Smooth muscle cell (in vitro differentiated cells): ENCODE measurements at regions not wholly inside any gene's neighbourhood (a gene's known extent, or its start where the extent isn't known, plus 50 kb on each side); places are given as distances from the start of the nearest gene placed in this dataset.

Source experiments
- DNase-seq: peaks from one replicate; lab custom pipeline; 2025; ENCODE audit not compliant: unreplicated experiment; lab: John Stamatoyannopoulos, UW
- H2AFZ ChIP-seq: fragments of 200-600 bp; sonication (generic); 2 replicates; pipeline ENCODE4 v1.6.0; 2016; ENCODE audit warnings: antibody characterized with exemption, low read depth, mild to moderate bottlenecking
- H3F3A ChIP-seq: fragments of 200-600 bp; sonication (generic); 2 replicates; pipeline ENCODE4 v1.6.0; 2017; ENCODE audit warnings: antibody characterized with exemption, low read depth
- H3K27ac ChIP-seq: fragments of 200-600 bp; sonication (generic); 2 replicates; pipeline ENCODE4 v1.5.1; 2016; ENCODE audit warnings: low read depth, mild to moderate bottlenecking
- H3K27me3 ChIP-seq: fragments of 200-600 bp; sonication (generic); 2 replicates; pipeline ENCODE4 v1.6.1; 2016; ENCODE audit warnings: low read depth, mild to moderate bottlenecking
- H3K36me3 ChIP-seq: fragments of 200-600 bp; sonication (generic); 2 replicates; pipeline ENCODE4 v1.5.1; 2016; ENCODE audit warnings: low read depth
- H3K4me1 ChIP-seq: fragments of 200-600 bp; sonication (generic); 2 replicates; pipeline ENCODE4 v1.5.1; 2016; ENCODE audit warnings: low read depth
- H3K4me2 ChIP-seq: fragments of 200-600 bp; sonication (generic); 2 replicates; pipeline ENCODE4 v1.6.0; 2016; ENCODE audit warnings: mild to moderate bottlenecking
- H3K4me3 ChIP-seq: fragments of 200-600 bp; sonication (generic); 2 replicates; pipeline ENCODE4 v1.5.1; 2016; ENCODE audit warnings: mild to moderate bottlenecking
- H3K79me2 ChIP-seq: fragments of 200-600 bp; sonication (generic); 2 replicates; pipeline ENCODE4 v1.6.0; 2016; ENCODE audit warnings: low read depth, mild to moderate bottlenecking
- H3K9ac ChIP-seq: fragments of 200-600 bp; sonication (generic); 2 replicates; pipeline ENCODE4 v1.6.0; 2016; ENCODE audit warnings: low read depth
- H3K9me3 ChIP-seq: fragments of 200-600 bp; sonication (generic); replicated peaks from 2 replicates; pipeline ENCODE4 v1.5.1; 2016; ENCODE audit warnings: low read depth
- H4K20me1 ChIP-seq: fragments of 200-600 bp; sonication (generic); 2 replicates; pipeline ENCODE4 v1.6.0; 2016; ENCODE audit warnings: low read depth
- WGBS: methylation state at CpG from one replicate; pipeline ENCODE4 v1.1.7; 2016; ENCODE audit warnings: low lambda C conversion rate; 5-methylcytosine and 5-hydroxymethylcytosine counted together
- TF ChIP-seq, protein P1 (sequence below): fragments of 200-600 bp; sonication (generic); IDR thresholded peaks from 2 replicates; pipeline ENCODE4 v1.5.1; 2017; ENCODE audit warnings: borderline replicate concordance, mild to moderate bottlenecking, antibody characterized with exemption; ENCODE audit not compliant: insufficient read depth, poor library complexity, severe bottlenecking

DNA sequence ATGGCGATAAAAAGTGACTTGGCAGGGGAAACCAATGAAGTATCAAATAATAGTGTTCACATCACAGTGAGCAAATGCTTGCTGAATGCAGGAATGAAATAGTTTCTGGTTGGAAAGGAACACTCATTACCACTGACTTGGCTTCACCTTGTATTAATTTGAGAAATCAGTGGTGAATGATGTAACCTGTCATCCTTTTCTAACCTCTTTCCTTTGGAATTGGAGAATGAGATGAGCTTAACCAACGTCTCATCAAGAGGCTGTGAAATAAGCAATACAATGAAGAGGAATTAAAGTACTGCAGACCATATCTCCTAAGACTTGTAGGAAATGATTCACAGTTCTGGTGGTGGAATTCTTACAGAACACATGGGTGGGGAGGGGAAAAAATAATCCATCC lies 192.2 kb downstream of the DMAC1 start:
- H3K9ac ChIP-seq = no peak overlapping the region
- no peak for DNase-seq
- WGBS = 68% methylated on average over 2 of the region's 2 CpGs
- no peak overlapping the region for H3K4me2 ChIP-seq
- no peak overlapping the region for H2AFZ ChIP-seq
- no peaks in the 10 kb centered on the region for H3K36me3 ChIP-seq
- no peaks in the 10 kb centered on the region for H3F3A ChIP-seq
- no peak overlapping the region for H3K27ac ChIP-seq
- H3K27me3 ChIP-seq = no peaks in the 10 kb centered on the region
- H4K20me1 ChIP-seq = no peaks in the 10 kb centered on the region
- no peaks in the 10 kb centered on the region for H3K4me1 ChIP-seq
- no peaks in the 10 kb centered on the region for H3K79me2 ChIP-seq
- TF ChIP-seq, protein P1, sequence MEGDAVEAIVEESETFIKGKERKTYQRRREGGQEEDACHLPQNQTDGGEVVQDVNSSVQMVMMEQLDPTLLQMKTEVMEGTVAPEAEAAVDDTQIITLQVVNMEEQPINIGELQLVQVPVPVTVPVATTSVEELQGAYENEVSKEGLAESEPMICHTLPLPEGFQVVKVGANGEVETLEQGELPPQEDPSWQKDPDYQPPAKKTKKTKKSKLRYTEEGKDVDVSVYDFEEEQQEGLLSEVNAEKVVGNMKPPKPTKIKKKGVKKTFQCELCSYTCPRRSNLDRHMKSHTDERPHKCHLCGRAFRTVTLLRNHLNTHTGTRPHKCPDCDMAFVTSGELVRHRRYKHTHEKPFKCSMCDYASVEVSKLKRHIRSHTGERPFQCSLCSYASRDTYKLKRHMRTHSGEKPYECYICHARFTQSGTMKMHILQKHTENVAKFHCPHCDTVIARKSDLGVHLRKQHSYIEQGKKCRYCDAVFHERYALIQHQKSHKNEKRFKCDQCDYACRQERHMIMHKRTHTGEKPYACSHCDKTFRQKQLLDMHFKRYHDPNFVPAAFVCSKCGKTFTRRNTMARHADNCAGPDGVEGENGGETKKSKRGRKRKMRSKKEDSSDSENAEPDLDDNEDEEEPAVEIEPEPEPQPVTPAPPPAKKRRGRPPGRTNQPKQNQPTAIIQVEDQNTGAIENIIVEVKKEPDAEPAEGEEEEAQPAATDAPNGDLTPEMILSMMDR = no peak
- no peak overlapping the region for H3K4me3 ChIP-seq
- no peaks in the 10 kb centered on the region for H3K9me3 ChIP-seq

DNA sequence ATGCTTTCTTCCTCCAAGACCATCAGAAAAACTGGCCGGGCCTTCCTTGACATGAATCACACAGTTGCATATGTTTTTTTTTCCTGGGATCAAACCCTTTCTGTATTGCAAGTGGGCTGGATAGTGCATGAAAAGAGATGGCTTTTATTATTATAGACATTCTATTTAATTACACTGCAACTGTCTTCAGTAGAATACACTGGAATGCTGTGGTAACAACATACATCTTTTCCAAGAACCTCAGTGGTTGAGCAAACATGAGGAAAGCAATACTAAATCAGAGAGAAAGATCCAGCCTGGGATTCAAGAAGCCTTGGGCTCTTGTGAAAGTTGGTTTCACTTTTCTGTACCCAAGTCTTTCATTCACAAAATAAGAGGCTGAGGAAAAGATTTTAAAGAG lies 193.0 kb downstream of the DMAC1 start:
- Histone ChIP-seq H3K27me3 (no peaks in the 10 kb centered on the region), H2AFZ (no peak overlapping the region), H3K9ac (no peak overlapping the region), H3K4me2 (no peak overlapping the region), H4K20me1 (no peaks in the 10 kb centered on the region), H3F3A (no peaks in the 10 kb centered on the region), H3K79me2 (no peaks in the 10 kb centered on the region), H3K4me3 (no peak overlapping the region), H3K27ac (no peak overlapping the region), H3K4me1 (no peaks in the 10 kb centered on the region), H3K36me3 (no peaks in the 10 kb centered on the region), H3K9me3 (no peaks in the 10 kb centered on the region)
- DNase-seq = no peak
- TF ChIP-seq, protein P1 = no peak
- WGBS = 100% methylated on average over 1 of the region's 1 CpG

DNA sequence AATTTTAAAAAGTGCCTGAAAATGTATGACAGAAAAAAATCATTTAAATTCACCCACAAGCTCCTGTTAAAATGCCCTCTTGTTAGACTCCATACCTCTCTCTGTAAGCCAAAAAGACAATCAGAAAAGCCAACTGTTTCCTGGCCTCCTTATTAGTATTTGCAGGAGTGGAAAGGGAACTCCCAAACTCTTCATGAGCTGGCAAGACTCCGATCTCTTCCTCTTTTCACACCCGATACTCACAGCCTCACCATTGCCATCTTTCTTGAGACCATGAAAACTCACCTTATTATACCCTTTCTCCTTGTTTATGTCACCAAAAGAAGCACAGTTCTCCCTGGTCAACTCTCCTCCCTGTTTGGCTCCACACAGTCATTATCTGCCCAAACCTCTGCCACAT lies 197.8 kb downstream of the DMAC1 start:
- Histone ChIP-seq H3K36me3 (no peaks in the 10 kb centered on the region), H3F3A (no peaks in the 10 kb centered on the region), H3K9me3 (no peaks in the 10 kb centered on the region), H3K79me2 (no peaks in the 10 kb centered on the region), H3K9ac (no peak overlapping the region), H2AFZ (no peak overlapping the region), H4K20me1 (no peaks in the 10 kb centered on the region), H3K27ac (no peak overlapping the region), H3K27me3 (no peaks in the 10 kb centered on the region), H3K4me1 (no peaks in the 10 kb centered on the region), H3K4me2 (no peak overlapping the region), H3K4me3 (no peak overlapping the region)
- WGBS = 91% methylated on average over 2 of the region's 2 CpGs
- TF ChIP-seq, protein P1 = no peak
- no peak for DNase-seq

GRCh38 chr9:7597716-7598115 lies 201.9 kb downstream of the DMAC1 start:
- Histone ChIP-seq H3K27ac (no peak overlapping the region), H3K4me2 (no peak overlapping the region), H3K4me3 (no peak overlapping the region), H3K27me3 (no peaks in the 10 kb centered on the region), H2AFZ (no peak overlapping the region), H3K9me3 (no peaks in the 10 kb centered on the region), H3K36me3 (no peaks in the 10 kb centered on the region), H3F3A (no peaks in the 10 kb centered on the region), H3K79me2 (no peaks in the 10 kb centered on the region), H3K4me1 (no peaks in the 10 kb centered on the region), H4K20me1 (no peaks in the 10 kb centered on the region), H3K9ac (no peak overlapping the region)
- TF ChIP-seq, protein P1 = no peak
- WGBS = 95% methylated on average over 11 of the region's 11 CpGs
- no peak for DNase-seq
